ENCODE measurements at regions not wholly inside any gene's neighbourhood (a gene's known extent, or its start where the extent isn't known, plus 50 kb on each side); places are given as distances from the start of the nearest gene placed in this dataset.
A peak's percentile ranks its signal among the peaks of the same experiment; 100 is the strongest.

DNA sequence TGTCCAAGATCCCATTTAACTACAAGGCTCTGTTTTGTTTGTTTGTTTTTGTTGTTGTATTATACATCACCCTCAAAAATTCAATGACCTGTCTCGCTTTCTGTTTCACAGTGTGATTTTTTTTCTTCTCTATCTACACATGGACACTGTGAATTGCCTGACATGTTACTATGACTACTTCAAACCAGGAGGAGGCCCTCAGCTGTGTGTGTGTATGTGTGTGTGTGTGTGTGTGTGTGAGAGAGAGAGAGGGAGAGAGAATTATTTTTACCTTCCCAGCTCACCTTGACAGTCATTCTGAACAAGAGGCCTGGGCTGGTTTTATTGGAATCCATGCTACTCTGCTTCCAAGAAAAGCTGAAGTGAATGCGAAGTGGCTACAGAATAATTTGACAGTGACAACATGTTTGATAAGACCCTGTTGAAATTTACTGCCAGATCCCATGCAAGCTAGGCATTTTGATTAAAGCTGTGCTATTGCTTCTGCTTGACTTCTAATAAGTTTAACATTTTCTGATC, 841.4 kb downstream of the NSUN3 start:
- no peak for DNase-seq

- DNase-seq: no peak
Measured at GRCh38 chr3:94909726-94910125, 846.9 kb downstream of the NSUN3 start.

DNA sequence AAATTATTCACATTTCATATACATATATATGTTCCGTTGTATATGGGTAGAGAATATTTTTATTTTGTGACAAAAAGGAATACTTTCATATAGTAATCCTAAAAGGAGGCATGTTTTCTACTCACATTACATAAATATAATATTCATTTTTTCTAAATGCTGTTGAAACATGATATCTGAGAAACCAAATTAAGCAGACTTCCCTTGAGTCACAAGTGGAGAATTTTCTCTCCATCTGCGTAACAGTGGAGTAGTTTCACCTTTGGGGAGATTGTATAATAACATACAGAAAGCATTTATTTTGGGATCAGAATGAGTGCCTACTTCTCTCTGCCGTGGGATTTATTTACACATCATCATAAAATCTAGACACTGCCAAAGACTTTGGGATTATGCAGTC, 849.8 kb downstream of the NSUN3 start:
- no peak for DNase-seq

DNA sequence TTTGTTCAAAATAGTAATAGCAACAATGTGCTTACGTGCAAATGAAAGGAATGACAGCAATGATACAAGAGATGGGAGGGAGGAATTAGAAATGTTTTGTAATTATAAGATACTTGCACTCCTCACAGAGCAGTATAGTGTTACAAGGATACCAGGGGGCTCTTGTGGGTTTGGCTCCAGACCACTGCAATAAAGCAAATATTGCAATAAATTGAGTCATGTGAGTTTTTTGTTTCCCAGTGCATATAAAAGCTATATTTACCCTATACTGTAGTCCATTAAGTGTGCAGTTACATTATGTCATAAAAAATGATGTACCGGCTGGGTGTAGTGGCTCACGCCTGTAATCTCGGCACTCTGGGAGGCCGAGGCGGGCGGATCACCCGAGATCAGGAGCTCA, 864.3 kb downstream of the NSUN3 start:
- DNase-seq: no peak

GRCh38 chr3:94928921-94929320, 866.1 kb downstream of the NSUN3 start:
- DNase-seq: no peak

GRCh38 chr3:94935738-94936580, 873.1 kb downstream of the NSUN3 start:
- peak in 1 of 2 experiments; percentile 16 for DNase-seq

DNA sequence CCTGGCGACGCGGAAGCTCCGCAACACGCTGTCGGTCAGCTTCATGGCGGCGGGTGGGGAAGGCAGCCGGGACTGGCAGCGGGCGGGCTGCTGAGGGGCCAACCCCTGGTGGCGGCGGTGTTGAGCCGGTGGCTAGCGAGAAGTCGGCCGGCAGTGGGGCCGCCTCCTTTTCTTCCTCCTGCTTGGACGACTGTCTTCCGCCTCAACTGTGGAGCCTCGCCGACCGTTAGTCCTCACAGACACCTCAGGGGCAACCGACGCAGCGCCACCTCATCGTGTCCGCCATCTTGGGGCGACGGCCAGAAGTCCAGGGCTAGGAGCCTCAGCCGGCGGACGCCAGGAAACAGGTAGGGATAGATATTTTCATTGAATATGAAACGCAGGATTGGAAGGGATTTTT, 875.1 kb downstream of the NSUN3 start:
- DNase-seq: no peak

DNA sequence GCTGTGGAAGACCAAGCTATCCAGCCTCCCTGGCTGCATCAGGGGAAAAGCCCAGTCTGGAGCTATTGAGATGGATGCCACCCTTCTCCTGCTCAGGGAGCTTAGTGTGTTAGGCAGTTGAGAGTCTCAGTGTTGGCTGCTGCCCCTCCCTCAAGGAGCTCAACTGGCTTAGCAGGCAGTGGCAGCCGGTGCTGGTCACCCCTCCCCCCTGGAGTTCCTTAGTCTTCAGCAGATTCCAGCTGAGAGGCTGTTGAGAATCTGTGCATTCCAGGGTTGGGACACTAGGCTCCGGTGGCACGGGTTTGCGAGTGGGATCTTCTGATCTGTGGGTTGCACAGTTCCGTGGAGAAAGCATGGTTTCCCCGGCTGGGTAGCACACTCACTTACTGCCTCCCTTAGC, 883.8 kb downstream of the NSUN3 start:
- no peak for DNase-seq

DNA sequence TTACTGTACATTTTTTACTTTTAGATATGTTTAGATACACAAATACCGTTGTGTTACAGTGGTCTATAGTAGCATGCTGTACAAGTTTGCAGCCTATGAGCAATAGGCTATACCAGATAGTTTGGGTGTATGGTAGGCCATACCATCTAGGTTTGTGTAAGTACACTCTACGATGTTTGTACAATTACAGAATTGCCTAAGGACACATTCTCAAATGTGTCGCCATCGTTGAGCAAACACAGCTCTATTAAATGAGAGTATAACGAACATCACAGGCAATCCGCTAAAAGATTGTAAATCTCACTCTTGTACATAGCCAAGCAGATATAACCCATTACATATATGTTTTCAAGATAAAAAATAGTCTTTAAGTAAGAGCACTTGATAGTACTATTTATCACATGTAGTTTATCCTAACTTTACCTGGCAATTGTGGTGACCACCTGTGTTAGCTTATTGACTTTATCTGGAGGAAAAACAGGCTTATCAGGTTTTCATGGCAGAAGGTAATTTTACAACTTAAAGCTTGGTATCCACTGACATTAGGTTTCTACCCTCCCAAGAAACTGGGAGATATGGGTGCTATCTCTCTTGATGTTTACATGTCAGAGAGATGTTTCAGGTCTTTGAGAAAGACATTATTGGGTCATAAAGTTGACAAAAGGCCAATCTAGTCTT, 898.7 kb downstream of the NSUN3 start:
- DNase-seq: no peak

GRCh38 chr3:94965867-94966475, 903.1 kb downstream of the NSUN3 start:
- DNase-seq: no peak

GRCh38 chr3:94967196-94967595, 904.3 kb downstream of the NSUN3 start:
- DNase-seq: no peak

GRCh38 chr3:94968519-94968918, 905.7 kb downstream of the NSUN3 start:
- no peak for DNase-seq

- no peak for DNase-seq
Measured at GRCh38 chr3:94972066-94972465, 909.2 kb downstream of the NSUN3 start.

GRCh38 chr3:94978084-94978483, 915.2 kb downstream of the NSUN3 start:
- no peak for DNase-seq

DNA sequence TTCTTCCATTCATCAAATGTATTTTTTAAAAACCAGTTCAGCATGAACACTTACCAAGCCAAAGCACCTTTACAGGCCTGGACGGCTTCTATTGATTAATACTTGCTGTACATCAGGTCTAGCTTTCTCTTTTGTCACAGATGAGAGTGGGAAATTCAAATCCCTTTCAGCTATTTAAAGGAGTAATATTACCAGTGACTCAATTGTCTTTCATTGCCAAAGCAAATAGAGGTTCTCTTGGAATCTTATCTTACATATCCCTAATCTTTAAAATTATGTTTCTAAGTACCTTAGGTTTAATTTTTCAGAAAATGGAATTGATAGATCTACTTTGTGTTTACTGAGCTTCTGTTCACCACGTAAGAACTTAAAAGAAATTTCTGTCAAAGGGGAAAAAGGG, 922.9 kb downstream of the NSUN3 start:
- DNase-seq: no peak

DNA sequence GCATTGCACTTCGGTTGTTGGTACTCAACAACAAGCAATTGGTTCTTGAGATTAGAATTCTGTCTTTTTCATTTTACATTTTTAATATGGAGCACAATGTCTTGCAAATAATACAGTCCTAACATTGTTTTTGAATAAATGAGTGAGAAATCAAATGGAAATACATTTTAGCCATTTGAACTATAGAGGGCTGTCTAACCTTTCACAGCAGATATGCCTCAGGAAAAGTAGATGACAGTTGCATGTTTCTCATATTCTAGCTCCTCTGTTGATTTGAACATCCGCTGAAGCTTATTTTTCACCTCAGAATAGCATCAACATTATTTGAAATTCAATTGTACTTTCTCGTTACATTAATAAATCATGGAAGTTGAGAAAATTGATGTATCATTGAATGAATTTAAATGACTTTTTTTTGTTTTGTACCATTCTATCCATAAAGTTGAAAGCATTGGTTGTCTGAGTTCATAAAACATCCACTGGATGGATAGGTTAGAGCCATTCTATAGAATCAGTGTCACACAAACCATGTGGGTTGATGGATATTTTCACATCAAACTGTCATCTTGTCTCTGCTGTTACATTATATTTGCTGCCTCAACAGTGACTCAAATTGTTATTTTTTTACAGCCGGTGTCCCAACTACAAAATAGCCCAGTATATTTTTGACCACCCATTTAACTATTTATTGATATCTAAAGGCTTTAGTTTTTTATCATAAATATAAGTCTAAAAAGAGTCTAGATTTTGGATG, 928.3 kb downstream of the NSUN3 start:
- no peak for DNase-seq

- no peak for DNase-seq
Measured at GRCh38 chr3:94996743-94997142, 933.9 kb downstream of the NSUN3 start.

DNA sequence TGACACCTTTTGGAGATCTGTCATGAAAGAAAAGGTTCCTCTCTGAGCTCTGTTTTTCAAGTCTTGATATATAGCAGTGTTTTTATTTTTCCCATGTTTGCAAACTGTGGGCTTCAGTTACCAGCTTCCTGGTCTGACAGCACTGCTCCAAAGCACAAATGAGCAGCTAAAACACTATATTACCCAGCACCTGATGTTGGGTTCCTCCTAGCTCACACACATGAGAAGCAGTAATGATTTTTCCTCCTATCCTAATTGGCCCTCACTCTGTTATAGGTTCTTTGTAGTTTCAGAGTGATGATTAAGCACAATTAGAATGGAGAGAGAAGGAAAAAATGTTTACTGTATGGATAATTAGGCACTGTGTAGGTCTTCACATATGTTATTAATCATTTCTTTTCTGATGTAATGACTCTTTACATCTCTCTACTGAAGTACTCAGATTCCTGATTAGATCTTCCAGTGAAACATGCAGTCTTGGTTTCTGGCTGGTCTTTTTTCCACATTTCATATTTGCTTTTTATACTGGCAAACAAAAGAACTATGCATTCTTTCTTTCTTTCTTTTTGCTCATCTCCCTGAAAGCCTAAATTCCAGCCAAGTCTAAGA, 939.7 kb downstream of the NSUN3 start:
- DNase-seq: no peak

- no peak for DNase-seq
Measured at GRCh38 chr3:95028688-95029087, 965.8 kb downstream of the NSUN3 start.

- DNase-seq: no peak
Measured at GRCh38 chr3:95029644-95030043, 966.8 kb downstream of the NSUN3 start.

DNA sequence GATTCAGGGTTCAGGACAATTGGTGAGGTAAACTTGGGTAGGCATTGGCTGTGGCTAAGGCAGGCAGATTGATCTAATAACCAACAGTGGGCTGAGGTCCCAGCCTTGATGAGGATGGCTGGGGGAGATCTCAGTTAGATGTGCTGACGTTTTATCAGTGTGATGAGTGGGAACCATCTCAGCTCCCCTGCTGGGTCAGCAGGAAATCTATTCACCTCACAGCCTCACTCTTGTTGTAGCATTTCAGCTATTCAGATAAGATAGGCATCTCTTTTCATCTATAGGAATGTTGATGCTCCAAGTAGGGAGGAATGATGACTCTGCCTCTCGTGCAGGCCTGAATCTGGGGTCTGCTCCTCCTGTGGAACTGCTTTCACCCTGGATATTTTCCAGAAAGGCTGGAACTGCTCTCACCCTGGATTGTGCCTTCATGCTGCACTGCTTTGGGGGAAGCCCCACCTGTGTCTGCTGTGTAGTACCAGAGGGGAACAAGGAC, 973.7 kb downstream of the NSUN3 start:
- DNase-seq: no peak

- no peak for DNase-seq
Measured at GRCh38 chr3:95037097-95037496, 974.2 kb downstream of the NSUN3 start.
